Uterus (tissue), 3 donors: ENCODE measurements at regions not wholly inside any gene's neighbourhood (a gene's known extent, or its start where the extent isn't known, plus 50 kb on each side); places are given as distances from the start of the nearest gene placed in this dataset.

Source experiments
- DNase-seq, 2 donors: peaks; one replicate each; pipeline ENCODE4 v3.0.0-alpha.2; 2019 to 2020
- H3K27ac ChIP-seq, 2 donors: fragments of 200-600 bp; sonication (generic); 1 replicate in 1 of 2; 2 replicates in 1 of 2; pipeline ENCODE4 v1.5.1; 2016 to 2018
- H3K27me3 ChIP-seq, 2 donors: fragments of 200-600 bp; sonication (generic); one replicate each; pipeline ENCODE4 v1.5.1; 2018 to 2019; ENCODE audit warnings: control low read depth in 1 of 2
- H3K36me3 ChIP-seq, 2 donors: fragments of 200-600 bp; sonication (generic); one replicate each; pipeline ENCODE4 v1.5.1; 2019; ENCODE audit warnings: control low read depth in 1 of 2
- H3K4me1 ChIP-seq, 2 donors: fragments of 200-600 bp; sonication (generic); one replicate each; pipeline ENCODE4 v1.5.1; 2018 to 2019; ENCODE audit warnings: control low read depth in 1 of 2
- H3K4me3 ChIP-seq, 2 donors: fragments of 200-600 bp; sonication (generic); 1 replicate in 1 of 2; 2 replicates in 1 of 2; pipeline ENCODE4 v1.5.1; 2018 to 2019; ENCODE audit warnings: mild to moderate bottlenecking in 1 of 2
- H3K9me3 ChIP-seq, 2 donors: fragments of 200-600 bp; sonication (generic); one replicate each; pipeline ENCODE4 v1.5.1; 2019; ENCODE audit warnings: control low read depth in 1 of 2
- CTCF ChIP-seq, 4 experiments: fragments of 200-600 bp in 2 of 4; fragments of 450-650 bp in 2 of 4; sonication (generic) in 2 of 4; IDR thresholded peaks; one replicate each; pipeline ENCODE4 v1.5.1; 2016 to 2019; ENCODE audit warnings: antibody characterized with exemption in 4 of 4, mild to moderate bottlenecking in 2 of 4, moderate library complexity in 1 of 4
- POLR2A ChIP-seq, 2 donors: fragments of 450-650 bp; IDR thresholded peaks; one replicate each; pipeline ENCODE4 v1.6.1; 2016; ENCODE audit warnings: antibody characterized with exemption in 2 of 2, mild to moderate bottlenecking in 1 of 2, moderate library complexity in 1 of 2
- intact Hi-C: fragments of 100-400 bp; cut with DNase I; formaldehyde crosslinking; loops from one replicate; pipeline ENCODE4 v1.15.1; 2023; ENCODE audit warnings: low total_unique reads
- donor health status: DM: yes; HTN: yes; CAD: no.

GRCh38 chr18:37889963-37890362 is 324.4 kb upstream of the CELF4 start:
- H3K27me3 ChIP-seq: no peaks in the 10 kb centered on the region
- H3K9me3 ChIP-seq: no peaks in the 10 kb centered on the region
- H3K4me1 ChIP-seq: no peaks in the 10 kb centered on the region
- H3K36me3 ChIP-seq: no peaks in the 10 kb centered on the region
- no peak overlapping the region for H3K4me3 ChIP-seq
- H3K27ac ChIP-seq: no peak overlapping the region
- no peak for DNase-seq
- intact Hi-C loops: no loop called here
- TF ChIP-seq CTCF (IDR thresholded peaks at IDR 0.05) (no peak), POLR2A (IDR thresholded peaks at IDR 0.05) (no peak)

- intact Hi-C loops: no loop called here
- H3K27me3 ChIP-seq: no peaks in the 10 kb centered on the region
- H3K36me3 ChIP-seq: no peaks in the 10 kb centered on the region
- no peak overlapping the region for H3K4me3 ChIP-seq
- H3K27ac ChIP-seq: no peak overlapping the region
- DNase-seq: no peak
- H3K9me3 ChIP-seq: no peaks in the 10 kb centered on the region
- TF ChIP-seq CTCF (IDR thresholded peaks at IDR 0.05) (no peak), POLR2A (IDR thresholded peaks at IDR 0.05) (no peak)
- H3K4me1 ChIP-seq: no peaks in the 10 kb centered on the region
Measured at GRCh38 chr18:37874721-37875120, 309.1 kb upstream of the CELF4 start.

- no peaks in the 10 kb centered on the region for H3K9me3 ChIP-seq
- DNase-seq: no peak
- no peak overlapping the region for H3K4me3 ChIP-seq
- H3K36me3 ChIP-seq: no peaks in the 10 kb centered on the region
- no peaks in the 10 kb centered on the region for H3K4me1 ChIP-seq
- no peaks in the 10 kb centered on the region for H3K27me3 ChIP-seq
- H3K27ac ChIP-seq: no peak overlapping the region
- intact Hi-C loops: no loop called here
- TF ChIP-seq CTCF (IDR thresholded peaks at IDR 0.05): no peak
Measured at GRCh38 chr18:37873416-37873815, 307.8 kb upstream of the CELF4 start.

- H3K4me3 ChIP-seq: no peak overlapping the region
- H3K4me1 ChIP-seq: no peaks in the 10 kb centered on the region
- no peak for DNase-seq
- no peaks in the 10 kb centered on the region for H3K27me3 ChIP-seq
- intact Hi-C loops: no loop called here
- H3K9me3 ChIP-seq: no peaks in the 10 kb centered on the region
- H3K36me3 ChIP-seq: no peaks in the 10 kb centered on the region
- no peak overlapping the region for H3K27ac ChIP-seq
- TF ChIP-seq POLR2A (IDR thresholded peaks at IDR 0.05): no peak
- no peak for TF ChIP-seq CTCF (IDR thresholded peaks at IDR 0.05)
Measured at GRCh38 chr18:37872562-37872961, 307.0 kb upstream of the CELF4 start.

GRCh38 chr18:37871561-37871960 is 306.0 kb upstream of the CELF4 start:
- intact Hi-C loops: no loop called here
- TF ChIP-seq CTCF (IDR thresholded peaks at IDR 0.05): no peak
- TF ChIP-seq POLR2A (IDR thresholded peaks at IDR 0.05): no peak
- Histone ChIP-seq H3K36me3 (no peaks in the 10 kb centered on the region), H3K4me1 (no peaks in the 10 kb centered on the region), H3K27ac (no peak overlapping the region), H3K4me3 (no peak overlapping the region), H3K9me3 (no peaks in the 10 kb centered on the region), H3K27me3 (no peaks in the 10 kb centered on the region)
- DNase-seq: no peak
